ENCODE measurements at regions not wholly inside any gene's neighbourhood (a gene's known extent, or its start where the extent isn't known, plus 50 kb on each side); places are given as distances from the start of the nearest gene placed in this dataset.

DNA sequence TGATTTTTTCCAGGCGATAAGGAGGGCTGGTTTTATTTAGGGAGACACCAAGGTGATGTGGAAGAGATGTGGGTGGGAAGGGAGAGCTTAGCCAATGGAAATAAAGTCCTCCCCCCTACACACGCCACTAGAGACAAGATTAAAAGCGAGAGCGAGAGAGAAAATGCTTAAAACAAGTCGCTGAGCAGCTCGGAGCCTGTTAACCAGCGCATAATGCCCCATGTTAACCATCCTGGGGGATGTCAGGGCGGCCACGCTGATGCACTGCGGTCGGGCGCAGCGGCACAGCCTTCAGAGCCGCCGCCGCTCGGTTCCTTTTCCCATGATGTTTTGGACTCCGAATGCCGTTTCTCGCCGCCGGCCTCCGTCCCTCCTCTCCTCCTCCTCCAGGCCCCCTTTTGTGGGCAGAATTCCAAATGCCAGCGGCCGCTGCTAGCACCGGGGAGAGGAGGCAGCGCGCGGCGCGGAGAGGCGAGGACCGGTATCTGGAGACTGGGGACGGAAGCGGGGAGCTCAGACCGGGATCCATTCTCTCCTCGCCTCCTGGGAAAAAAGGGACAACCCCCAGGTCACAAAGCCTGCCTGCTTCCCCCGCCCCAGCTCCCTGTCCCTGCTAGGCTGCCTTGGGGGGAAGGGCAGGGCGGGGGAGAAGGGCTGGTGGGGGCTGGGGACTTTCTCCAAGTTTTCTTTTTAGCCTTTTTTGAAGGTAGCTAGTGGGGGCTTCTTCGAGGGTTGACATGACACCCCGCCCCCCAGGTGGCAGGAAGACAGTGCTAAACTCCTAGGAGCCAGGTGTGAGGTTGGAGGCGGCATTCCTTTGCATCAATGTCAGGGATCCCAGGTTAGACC, 98.1 kb upstream of the CCL2 start:
- Histone ChIP-seq H3K9me3 (ENCODE audit: control insufficient read depth in 2 of 3, insufficient read depth in 1 of 3, low read length in 3 of 3) (no peaks in the 10 kb centered on the region), H3K4me1 (ENCODE audit: control insufficient read depth in 2 of 3, insufficient read depth in 2 of 3, low read depth in 1 of 3, low read length in 3 of 3) (no peaks in the 10 kb centered on the region), H3K27ac (ENCODE audit: low read depth in 2 of 2, low read length in 2 of 2) (no peak overlapping the region), H3K9ac (ENCODE audit: low read length in 3 of 3) (no peak overlapping the region), H3K4me3 (ENCODE audit: low read length in 3 of 3) (no peak overlapping the region), H3K36me3 (ENCODE audit: control insufficient read depth in 2 of 3, insufficient read depth in 3 of 3, low read length in 3 of 3) (no peaks in the 10 kb centered on the region), H3K27me3 (ENCODE audit: control insufficient read depth, insufficient read depth, low read length) (peaks cover 27% of the 10 kb centered on the region)
- peak in 3 of 5 donors; percentile 36 to 66 (median 65) for DNase-seq
- FAIRE-seq = no peak
- TF ChIP-seq, protein P1, sequence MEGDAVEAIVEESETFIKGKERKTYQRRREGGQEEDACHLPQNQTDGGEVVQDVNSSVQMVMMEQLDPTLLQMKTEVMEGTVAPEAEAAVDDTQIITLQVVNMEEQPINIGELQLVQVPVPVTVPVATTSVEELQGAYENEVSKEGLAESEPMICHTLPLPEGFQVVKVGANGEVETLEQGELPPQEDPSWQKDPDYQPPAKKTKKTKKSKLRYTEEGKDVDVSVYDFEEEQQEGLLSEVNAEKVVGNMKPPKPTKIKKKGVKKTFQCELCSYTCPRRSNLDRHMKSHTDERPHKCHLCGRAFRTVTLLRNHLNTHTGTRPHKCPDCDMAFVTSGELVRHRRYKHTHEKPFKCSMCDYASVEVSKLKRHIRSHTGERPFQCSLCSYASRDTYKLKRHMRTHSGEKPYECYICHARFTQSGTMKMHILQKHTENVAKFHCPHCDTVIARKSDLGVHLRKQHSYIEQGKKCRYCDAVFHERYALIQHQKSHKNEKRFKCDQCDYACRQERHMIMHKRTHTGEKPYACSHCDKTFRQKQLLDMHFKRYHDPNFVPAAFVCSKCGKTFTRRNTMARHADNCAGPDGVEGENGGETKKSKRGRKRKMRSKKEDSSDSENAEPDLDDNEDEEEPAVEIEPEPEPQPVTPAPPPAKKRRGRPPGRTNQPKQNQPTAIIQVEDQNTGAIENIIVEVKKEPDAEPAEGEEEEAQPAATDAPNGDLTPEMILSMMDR (IDR thresholded peaks at IDR 0.05; ENCODE audit: borderline replicate concordance, extremely low read depth, insufficient read depth) = no peak
- intact Hi-C loops (cut with DNase I) = no loop called here

DNA sequence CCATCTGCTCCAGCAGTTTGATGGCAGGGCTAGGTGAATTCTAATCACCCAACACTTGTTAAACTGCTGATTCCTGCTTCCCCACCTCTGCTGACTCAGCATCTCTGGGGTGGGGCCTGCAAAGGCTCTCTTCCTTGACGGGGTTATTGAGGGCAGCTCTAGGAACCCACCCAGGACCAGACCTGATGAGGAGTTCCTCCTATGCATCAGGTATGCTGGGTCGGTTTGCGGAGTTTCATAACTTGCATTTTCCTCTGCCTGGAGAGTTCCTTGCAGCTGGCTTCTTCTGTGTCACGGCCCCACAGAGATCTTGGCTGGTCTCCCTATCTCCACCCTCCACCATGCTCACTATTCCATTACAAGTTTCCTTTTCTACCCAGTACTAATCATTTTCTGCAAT, 93.4 kb upstream of the CCL2 start:
- no peak overlapping the region for H3K9ac ChIP-seq (ENCODE audit: low read length in 3 of 3)
- H3K36me3 ChIP-seq (ENCODE audit: control insufficient read depth in 2 of 3, insufficient read depth in 3 of 3, low read length in 3 of 3) = no peaks in the 10 kb centered on the region
- intact Hi-C loops (cut with DNase I) = no loop called here
- H3K27ac ChIP-seq (ENCODE audit: low read depth in 2 of 2, low read length in 2 of 2) = no peak overlapping the region
- H3K4me3 ChIP-seq (ENCODE audit: low read length in 3 of 3) = no peak overlapping the region
- no peaks in the 10 kb centered on the region for H3K4me1 ChIP-seq (ENCODE audit: control insufficient read depth in 2 of 3, insufficient read depth in 2 of 3, low read depth in 1 of 3, low read length in 3 of 3)
- H3K27me3 ChIP-seq (ENCODE audit: control insufficient read depth, insufficient read depth, low read length) = peaks cover 11% of the 10 kb centered on the region
- no peak for DNase-seq
- H3K9me3 ChIP-seq (ENCODE audit: control insufficient read depth in 2 of 3, insufficient read depth in 1 of 3, low read length in 3 of 3) = no peaks in the 10 kb centered on the region
- TF ChIP-seq, protein P1 (IDR thresholded peaks at IDR 0.05; ENCODE audit: borderline replicate concordance, extremely low read depth, insufficient read depth) = no peak
- FAIRE-seq = no peak

DNA sequence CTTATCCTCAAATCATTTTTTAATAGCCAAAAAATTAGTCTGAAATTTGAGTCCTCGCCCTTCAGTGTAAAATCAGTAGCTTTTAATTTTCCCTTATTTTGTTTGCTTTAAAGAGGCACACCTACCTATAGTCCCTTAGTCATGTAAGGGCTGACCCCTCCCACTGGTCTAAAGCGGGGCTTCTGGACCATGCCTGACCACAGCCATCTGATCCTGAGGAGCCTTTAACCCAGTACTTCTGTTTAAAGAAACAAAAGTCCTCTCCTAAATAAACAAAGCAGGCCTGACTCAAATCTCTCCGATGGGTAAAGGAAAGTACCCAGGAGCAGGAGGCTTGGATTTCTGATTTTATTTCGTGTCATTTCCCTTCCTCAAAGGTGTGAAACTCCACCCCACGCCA, 92.0 kb upstream of the CCL2 start:
- H3K4me1 ChIP-seq (ENCODE audit: control insufficient read depth in 2 of 3, insufficient read depth in 2 of 3, low read depth in 1 of 3, low read length in 3 of 3) = no peaks in the 10 kb centered on the region
- DNase-seq (no peak), FAIRE-seq (no peak)
- H3K27ac ChIP-seq (ENCODE audit: low read depth in 2 of 2, low read length in 2 of 2) = no peak overlapping the region
- TF ChIP-seq, protein P1 (IDR thresholded peaks at IDR 0.05; ENCODE audit: borderline replicate concordance, extremely low read depth, insufficient read depth) = no peak
- no peaks in the 10 kb centered on the region for H3K9me3 ChIP-seq (ENCODE audit: control insufficient read depth in 2 of 3, insufficient read depth in 1 of 3, low read length in 3 of 3)
- peaks cover 7% of the 10 kb centered on the region for H3K27me3 ChIP-seq (ENCODE audit: control insufficient read depth, insufficient read depth, low read length)
- intact Hi-C loops (cut with DNase I) = no loop called here
- no peak overlapping the region for H3K9ac ChIP-seq (ENCODE audit: low read length in 3 of 3)
- no peak overlapping the region for H3K4me3 ChIP-seq (ENCODE audit: low read length in 3 of 3)
- H3K36me3 ChIP-seq (ENCODE audit: control insufficient read depth in 2 of 3, insufficient read depth in 3 of 3, low read length in 3 of 3) = no peaks in the 10 kb centered on the region

All from kidney (tissue), 13 donors.